HL-60 (cell line): ENCODE measurements at regions not wholly inside any gene's neighbourhood (a gene's known extent, or its start where the extent isn't known, plus 50 kb on each side); places are given as distances from the start of the nearest gene placed in this dataset.

ENCODE experiments used
- CTCF ChIP-seq: IDR thresholded peaks from one replicate; pipeline ENCODE4 v1.5.1; 2011; ENCODE audit warnings: low read length, control low read depth, inconsistent platforms; ENCODE audit not compliant: insufficient read depth
- GABPA ChIP-seq: IDR thresholded peaks from 2 replicates; pipeline ENCODE4 v1.6.1; 2012; ENCODE audit warnings: low read depth
- POLR2AphosphoS5 ChIP-seq: IDR thresholded peaks from 2 replicates; pipeline ENCODE4 v1.6.1; 2012; ENCODE audit warnings: low read depth
- REST ChIP-seq: IDR thresholded peaks from 2 replicates; pipeline ENCODE4 v1.6.1; 2012; ENCODE audit warnings: low read depth; ENCODE audit not compliant: insufficient replicate concordance
- SPI1 ChIP-seq: IDR thresholded peaks from 2 replicates; pipeline ENCODE4 v1.6.1; 2012; ENCODE audit warnings: low read depth, mild to moderate bottlenecking, borderline replicate concordance

DNA sequence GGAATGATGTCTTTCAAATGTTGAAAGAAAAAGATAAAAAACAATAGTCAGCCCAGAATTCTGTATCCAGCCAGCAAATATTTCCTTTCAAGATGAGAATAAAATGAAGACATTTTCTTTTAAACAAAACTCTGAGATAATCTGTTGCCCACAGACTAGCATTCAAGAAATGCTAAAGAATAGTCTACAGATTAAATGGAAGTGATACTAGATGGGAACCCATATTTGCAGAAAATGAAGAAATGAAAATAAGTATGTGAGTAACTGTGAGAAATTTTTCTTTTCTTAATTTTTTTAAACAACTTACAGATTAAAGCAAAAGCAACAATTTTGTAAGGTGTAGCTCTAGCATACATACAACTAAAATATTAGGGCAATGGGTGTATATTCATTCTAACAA is 469.8 kb downstream of the IGSF11 start:
- TF ChIP-seq CTCF (no peak), POLR2AphosphoS5 (no peak), GABPA (no peak), REST (no peak), SPI1 (no peak)
